IPS-NIHi7 (cell line): ENCODE measurements at regions not wholly inside any gene's neighbourhood (a gene's known extent, or its start where the extent isn't known, plus 50 kb on each side); places are given as distances from the start of the nearest gene placed in this dataset.
"Not testable (repeated sequence)": the region's sequence is repeated elsewhere in the genome, so short reads cannot be mapped to it uniquely, and the experiment has no call there.

Experiments
- DNase-seq: peaks from one replicate; pipeline ENCODE4 v3.0.0; 2012; ENCODE audit warnings: mixed read lengths; ENCODE audit errors: extremely low spot score

DNA sequence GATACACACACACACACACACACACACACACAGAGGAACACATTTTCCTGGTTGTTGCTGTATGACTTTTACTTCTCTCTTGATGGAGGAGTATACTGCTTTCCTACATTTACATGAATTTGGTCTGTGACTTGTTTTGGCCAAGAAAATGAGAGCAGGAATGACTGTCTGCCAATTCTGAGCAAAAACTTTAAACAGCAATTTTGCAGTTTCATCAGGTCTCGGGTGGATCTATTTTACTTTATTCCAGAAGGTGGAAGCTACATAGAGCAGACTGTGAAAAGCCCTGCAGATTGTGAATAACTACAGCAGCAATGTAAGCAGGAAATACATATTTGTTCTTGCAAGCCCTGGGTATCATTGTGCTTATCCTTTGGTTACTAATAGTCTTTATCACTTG, 1350.0 kb upstream of the EPHA6 start:
- DNase-seq: no peak

DNA sequence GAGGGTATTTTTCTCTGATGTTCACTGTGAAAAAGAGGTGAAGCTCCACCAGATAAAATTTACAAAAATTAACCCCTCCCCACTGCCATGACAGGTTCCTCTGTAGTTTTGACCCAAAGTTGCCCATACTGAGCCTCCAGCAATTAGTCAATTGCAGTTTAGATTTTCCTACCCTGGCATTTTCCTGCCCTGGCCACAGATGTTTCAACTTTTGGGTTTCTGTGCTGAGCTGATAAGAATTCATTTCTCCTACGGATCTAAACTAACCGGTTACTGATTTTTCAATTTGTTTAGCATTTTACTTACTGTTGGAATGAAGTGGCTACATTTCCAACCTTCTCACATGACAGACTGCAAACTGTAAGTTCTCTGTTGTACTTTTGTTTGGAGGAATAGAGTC, 1346.1 kb upstream of the EPHA6 start:
- no peak for DNase-seq

DNA sequence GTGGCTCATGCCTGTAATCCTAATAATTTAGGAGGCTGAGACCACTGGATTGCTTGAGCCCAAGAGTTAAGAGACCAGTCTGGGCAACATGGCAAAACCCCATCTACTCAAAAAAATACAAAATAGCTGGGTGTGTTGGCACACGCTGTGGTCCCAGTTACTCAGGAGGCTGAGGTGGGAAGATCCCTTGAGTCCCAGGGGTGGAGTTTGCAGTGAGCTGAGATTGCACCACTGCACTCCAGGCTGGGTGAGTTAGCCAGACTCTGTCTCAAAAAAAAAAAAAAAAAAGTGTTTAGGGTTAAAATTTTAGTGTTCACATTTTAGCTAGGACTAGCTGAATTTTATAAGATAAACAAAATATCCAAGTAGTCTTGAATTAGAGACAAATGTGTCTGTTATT, 1340.1 kb upstream of the EPHA6 start:
- no peak for DNase-seq

DNA sequence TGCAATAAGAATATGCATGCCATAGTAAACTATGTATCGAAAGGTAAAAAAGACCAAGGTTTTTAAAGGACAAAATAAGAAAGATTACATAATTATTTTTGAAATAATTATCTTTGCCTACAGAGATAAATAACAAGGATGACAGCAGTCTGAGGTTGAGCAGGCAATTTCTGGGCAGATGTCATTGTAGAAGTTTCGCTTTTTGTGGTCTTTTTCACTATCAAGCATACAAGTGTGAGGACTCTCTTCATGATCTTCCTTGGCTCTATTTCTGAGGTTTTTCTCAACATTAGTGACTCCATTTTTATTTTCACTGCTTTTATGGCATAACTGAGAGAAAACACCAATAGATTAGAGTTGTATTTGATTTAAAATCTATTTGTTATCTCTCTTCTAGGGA, 1337.9 kb upstream of the EPHA6 start:
- DNase-seq: no peak

DNA sequence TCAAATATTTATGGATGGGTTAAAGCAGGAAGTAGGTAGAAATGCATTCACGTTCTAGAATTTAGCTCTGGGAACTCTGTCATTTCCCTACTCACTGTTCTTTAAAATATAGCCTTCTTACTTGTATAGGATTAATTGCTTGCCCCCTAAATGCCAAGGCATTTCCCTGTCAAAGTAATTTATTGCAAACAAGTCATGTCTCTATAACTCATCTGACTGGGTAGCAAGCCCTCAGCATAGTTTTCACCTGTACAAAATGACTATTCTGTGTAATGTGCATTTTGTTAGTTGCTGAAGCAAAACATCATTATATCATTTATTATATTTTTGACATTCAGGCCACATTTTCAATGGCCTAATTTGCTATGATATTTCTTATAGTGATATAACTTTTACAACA, 1308.2 kb upstream of the EPHA6 start:
- DNase-seq: no peak

DNA sequence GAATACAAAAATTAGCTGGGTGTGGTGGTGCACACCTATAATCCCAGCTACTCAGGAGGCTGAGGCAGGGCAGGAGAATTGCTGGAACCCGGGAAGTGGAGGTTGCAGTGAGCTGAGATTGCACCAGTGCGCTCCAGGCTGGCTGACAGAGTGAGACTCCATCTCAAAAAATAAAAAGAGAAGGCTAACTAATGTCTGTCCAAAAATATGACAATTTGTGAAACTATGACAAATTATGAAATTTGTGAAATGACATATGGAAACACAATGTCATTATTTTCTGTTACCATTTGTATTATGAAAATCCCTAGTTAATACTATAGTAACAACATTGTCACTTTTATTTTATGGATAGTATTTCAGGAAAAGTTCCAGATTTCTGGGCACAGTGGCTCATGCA, 1306.3 kb upstream of the EPHA6 start:
- no peak for DNase-seq

DNA sequence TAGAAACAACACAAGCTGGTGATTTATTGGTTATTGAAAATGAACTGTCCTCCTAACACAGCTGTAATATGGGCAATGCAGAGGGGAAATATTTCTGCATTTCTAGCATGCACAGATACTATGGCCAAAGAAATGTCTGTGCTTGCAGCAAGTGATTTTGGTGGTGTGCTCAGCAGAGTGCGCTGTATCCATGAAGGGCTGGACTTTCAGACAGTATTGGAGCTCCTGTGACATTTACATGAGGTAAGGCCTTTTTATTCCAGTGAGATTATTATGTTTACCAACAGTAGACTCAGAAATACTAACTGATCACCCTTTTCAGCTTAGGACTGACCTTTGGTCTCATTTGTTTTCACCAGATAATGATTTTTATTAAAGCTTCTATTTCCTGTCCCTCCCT, 1302.6 kb upstream of the EPHA6 start:
- DNase-seq: peak; percentile 5

DNA sequence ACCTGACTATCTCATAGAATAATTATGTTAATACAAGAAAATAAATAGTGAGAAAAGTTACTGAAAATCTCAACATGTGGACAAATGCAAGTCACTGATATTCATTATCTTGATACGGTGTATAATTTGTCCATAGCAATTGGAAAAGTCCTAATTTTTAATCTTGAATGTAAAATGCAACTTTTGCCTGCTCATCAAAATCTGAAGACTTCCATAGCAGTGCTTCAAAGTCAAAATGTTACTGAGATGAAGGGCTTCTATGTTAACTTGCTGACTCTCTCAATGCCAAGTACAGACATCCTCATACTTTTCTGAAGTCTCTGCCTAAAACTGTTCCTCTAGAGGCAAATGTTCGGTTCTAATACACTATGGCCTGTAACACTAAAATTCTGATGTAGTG, 1300.1 kb upstream of the EPHA6 start:
- no peak for DNase-seq

DNA sequence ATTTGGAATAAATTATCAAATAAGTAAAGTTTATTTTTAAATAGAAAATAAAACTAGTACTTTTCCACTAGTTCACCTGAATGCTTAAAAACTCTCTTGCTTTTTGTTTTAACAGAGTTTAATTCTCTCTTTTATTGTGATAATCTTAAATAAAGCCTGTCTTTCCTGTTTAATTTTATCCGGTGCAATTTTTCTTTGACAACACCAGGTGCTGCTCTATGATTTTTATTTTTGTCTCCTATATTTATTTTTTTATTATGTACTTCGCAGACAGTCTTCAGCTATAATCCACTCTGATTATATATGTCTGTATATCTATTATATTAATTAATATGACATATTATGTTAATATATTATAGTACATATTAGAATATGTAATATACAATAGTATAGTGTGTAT, 1293.0 kb upstream of the EPHA6 start:
- DNase-seq: no peak

DNA sequence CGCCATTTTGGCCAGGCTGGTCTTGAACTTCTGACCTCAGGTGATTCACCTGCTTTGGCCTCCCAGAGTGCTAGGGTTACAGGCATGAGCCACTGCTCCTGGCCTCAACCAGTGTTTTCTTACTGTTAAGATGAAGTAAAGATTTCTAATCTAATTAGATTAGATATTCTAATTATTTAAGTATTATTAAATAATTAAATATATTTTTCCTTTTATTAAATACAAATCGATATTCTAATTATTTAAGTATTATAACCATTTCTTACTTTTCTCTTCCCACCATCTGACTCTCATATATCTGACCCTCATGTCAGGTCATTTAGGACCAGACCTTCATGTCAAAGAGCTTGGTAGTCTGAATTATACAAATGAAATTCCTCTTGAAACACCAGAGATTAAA, 1291.9 kb upstream of the EPHA6 start:
- no peak for DNase-seq

DNA sequence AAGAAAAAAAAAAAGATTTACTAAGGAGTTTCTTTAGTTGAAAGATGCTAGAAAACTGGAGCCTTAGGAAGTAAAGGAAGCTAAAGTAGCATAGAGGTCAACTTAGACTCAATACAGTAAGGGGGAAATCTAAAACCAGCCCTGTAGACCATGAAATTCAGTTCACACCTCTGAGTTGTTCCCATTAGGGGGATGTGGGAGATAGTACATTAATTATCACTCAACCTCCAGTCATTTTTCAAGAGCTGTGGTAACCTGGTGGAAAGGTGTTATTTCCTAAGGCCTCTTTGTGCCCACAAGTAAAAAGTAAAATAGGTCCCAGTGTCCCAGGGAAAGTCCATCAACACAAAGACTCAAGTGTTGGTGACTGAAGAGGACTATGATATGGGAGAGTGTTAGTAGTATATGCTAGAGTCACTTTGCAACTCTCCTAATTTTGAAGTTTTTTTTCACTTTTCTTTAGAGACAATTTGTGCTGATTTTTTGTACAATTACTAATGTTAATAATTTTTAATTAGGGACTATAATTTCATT, 1274.4 kb upstream of the EPHA6 start:
- DNase-seq: no peak

DNA sequence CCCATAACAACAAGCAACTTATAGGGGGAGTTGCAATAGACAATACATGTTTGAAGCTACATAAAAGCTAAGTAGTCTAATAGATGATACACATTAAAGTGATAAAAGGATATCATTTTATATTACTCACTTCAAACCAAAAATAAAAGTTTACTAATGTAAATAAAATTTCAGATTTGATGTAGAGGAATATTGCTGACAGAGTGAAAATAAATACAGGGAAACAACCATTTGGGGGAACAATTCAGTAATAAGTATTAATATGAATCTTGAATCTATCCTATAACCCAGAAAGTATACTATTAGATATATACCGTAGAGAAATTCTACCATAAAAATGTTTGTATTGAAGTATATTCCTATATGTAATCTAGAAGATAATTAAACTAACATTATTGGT, 1248.9 kb upstream of the EPHA6 start:
- DNase-seq: no peak

DNA sequence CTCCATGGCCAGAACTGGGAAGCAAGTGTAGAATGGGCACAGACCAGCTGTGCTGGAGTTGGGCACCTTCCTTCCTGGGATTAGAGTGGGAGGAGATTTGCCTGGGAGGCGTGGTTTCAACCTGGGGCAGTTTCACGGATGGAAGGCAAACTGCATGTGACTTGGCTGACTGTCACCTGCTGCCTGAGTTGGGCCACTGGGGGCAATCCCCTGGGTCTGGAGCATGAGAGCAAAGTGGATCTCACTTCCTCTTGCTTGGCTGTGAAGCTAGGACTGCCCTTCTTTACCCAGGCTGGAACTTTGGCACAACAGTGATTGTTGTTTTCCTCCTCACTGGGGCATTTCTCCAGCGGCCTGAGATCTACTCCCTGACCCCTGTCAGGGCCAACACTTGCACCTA, 1247.0 kb upstream of the EPHA6 start:
- DNase-seq: no peak

DNA sequence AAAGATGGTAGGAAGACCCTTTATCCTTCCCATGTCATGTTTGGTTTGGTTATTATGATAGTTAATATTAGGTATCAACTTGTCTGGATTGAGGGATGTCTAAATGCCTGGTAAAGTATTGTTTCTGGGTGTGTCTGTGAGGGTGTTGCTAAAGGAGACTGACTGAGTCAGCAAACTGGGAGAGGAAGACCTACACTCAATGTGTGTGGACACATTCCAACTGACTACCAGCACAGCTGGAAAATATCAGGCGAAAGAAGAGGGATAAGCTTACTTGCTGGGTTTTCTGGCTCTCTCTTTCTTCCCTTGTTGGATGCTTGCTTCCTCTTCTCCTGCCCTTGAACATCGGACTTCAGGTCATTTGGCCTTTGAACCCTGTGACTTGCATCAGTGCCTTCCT, 1227.6 kb upstream of the EPHA6 start:
- no peak for DNase-seq

DNA sequence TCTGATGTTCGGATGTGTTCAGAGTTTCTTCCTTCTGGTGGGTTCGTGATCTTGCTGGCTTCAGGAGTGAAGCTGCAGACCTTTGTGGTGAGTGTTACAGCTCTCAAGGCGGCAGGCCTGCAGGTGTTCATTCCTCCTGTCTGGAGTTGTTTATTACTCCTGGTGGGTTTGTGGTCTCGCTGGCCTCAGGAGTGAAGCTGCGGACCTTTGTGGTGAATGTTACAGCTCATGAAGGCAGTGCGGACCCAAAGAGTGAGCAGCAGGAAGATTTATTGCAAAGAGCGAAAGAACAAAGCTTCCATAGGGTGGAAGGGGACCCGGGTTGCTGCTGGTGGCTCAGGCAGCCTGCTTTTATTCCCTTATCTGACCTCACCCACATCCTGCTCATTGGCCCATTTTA, 1226.8 kb upstream of the EPHA6 start:
- not testable (repeated sequence) for DNase-seq

DNA sequence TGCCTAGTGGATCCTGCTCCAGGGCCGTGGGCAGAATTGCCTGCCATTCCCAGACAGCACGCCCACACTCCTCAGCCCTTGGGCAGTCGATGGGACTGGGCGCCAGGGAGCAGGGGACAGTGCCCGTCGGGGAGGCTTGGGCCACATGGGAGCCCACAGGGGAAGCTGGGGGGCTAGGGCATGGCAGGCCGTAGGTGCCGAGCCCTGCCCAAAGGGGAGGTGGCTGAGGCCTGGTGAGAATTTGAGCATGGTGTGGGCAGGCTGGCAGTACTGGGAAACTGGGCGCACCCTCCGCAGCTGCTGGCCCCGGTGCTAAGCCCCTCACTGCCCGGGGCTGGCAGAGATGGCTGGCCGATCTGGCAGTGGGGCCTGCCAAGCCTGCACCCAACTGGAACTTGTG, 1225.9 kb upstream of the EPHA6 start:
- no peak for DNase-seq

DNA sequence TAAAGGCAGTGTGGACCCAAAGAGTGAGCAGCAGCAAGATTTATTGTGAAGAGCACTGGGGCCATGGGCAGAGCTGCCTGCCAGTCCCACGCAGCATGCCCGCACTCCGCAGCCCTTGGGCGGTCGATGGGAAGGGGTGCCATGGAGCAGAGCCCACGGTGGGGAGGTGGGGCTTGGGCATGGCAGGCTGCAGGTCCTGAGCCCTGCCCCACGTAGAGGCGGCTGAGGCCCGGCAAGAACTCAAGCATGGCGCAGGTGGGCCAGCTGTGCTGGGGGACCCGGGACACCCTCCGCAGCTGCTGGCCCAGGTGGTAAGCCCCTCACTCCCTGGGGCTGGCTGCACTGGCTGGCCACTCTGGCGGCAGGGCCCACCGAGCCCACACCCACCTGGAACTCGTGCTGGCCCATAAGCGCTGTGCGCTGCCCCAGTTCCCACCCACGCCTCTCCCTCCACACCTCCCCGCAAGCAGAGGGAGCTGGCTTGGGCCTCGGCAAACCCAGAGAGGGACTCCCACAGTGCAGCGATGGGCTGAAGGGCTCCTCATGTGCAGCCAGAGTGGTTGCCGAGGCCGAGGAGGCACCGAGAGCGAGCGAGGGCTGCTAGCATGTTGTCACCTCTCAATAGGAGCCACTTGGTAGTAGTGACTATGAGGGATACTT, 1218.8 kb upstream of the EPHA6 start:
- DNase-seq: no peak

DNA sequence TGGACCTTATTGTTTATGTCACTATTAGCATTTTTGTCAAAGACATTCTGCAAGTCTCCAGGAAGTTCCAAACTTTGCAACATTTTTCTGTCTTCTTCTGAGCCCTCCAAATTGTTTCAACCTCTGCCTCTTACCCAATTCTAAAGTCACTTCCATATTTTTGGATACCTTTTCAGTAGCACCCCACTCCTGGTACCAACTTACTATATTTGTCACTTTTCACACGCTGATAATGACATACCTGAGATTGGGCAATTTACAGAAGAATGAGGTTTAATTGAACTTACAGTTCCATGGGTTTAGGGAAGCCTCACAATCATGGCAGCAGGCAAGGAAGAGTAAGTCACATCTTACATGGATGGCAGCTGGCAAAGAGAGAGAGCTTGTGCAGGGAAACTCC, 1206.5 kb upstream of the EPHA6 start:
- no peak for DNase-seq

DNA sequence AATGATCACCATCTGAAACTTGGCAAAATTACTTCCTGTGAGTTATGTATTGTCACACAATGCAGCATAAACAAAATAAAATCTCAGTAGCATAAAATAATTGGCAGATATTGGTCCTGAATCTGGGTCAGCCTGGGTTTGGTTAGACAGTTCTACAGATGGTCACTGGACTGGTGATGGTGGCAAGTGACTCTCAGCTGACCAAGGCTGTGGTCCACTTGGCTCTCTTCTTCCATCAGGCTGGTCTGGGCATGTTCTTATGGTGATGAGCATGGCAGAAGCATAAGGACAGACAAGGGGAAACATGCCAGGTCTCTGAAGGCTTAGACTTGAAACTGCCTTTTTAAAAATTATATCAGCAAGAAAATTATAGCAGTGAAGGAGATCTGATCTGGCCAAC, 1205.0 kb upstream of the EPHA6 start:
- no peak for DNase-seq

DNA sequence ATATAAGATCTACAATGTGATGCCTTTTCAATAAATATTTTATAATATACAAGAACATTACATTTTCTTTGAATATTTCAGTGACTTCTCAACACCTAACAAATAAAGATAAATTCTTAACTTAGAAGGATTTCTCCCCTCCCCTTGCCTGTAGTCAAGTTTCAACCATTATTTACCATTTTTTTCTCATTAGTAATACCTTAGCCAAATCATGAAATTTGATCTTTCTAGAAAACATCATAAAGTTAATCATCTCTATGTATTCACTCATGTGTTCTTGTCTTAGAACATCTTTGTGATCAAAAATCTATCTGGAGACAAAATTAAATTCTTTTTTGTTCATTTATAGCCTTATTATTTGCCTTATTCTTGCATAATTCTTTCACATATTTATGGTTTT, 1201.8 kb upstream of the EPHA6 start:
- DNase-seq: no peak

DNA sequence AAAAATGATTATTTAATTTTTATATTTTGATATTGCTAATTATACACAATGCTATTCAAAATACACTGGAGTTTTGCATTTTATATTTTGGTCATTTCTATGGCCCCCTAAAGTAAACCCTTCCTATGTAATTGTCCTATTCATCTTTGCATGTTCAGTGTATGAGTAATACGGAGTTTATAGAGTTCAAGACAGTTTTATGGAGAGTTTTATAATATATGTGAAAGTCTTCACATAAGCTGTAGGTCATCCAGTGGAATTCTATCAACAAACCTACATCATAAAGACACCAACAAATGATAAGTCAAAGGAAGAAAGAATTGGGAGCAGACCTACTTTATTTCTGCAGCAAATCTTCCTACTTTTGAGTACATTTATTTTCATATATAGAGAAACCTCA, 1200.4 kb upstream of the EPHA6 start:
- DNase-seq: no peak

DNA sequence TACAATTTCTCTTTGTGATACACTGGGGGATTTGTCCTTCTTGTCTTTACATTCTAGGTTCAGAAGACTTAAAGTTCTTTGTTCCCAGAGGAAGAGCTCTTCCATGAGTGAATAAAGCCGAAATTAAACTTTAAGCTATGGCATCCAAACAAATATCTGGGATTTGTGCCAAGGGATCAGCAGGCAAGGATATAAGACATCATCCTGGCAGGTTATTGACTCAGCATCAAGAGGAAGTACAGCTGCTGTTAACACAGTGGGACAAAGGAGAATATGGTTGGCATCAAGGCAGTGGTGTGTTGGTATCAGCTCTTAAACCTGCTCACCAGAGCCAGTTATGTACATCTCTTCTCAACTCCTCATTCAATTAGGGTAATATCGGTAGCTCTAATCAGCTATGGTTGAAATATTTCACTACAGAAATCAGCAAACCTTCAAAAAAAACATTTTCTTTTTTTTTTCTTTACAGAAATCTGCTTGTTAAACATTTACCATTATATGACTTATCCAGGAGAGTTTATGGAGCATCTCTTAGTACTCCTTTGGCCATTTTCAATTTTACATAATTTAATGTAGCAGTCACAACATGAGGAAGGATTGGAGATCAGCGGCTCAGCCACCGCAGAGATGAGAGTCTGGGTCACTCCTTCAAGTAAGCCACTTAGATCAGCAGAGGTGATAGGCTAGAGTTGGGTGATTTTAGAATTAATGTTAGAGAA, 1198.6 kb upstream of the EPHA6 start:
- DNase-seq: no peak

DNA sequence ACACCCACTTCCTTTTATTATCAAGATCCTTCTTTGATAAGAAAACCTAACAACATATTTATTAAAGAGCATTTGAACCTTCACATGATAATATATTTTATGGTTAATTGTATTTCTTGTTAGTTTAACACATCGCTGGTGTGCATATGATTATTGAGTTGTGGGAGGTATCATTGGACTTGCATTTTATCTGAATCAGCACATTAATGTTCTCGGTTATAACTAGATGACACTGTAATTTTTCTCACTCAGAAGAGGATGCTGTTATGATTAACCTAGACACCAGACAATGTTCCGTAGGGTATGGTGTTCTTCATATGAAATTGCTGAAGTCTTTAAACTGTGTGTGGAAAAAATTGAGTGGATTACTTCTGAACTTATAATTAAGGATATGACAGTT, 1188.3 kb upstream of the EPHA6 start:
- DNase-seq: no peak

DNA sequence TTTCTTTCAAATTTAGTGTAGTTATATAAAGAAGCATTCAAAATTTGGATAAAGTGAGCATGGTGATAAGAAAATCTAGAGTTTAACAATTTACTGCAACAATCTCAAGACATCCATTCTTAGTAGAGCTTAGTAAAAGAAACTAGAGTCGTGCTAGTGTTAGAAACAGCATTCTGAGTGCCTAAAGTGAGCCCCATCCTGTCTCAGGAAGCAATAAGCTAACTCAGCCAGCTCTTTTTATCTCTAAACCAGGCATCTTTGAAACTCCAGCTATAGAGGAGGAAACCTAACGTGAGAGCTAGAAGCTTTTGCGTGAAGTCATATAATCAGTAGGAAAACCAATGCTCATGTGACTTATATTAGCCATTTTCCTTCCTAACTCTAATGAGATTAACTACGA, 1187.1 kb upstream of the EPHA6 start:
- no peak for DNase-seq
